ENCODE measurements at regions not wholly inside any gene's neighbourhood (a gene's known extent, or its start where the extent isn't known, plus 50 kb on each side); places are given as distances from the start of the nearest gene placed in this dataset.

DNA sequence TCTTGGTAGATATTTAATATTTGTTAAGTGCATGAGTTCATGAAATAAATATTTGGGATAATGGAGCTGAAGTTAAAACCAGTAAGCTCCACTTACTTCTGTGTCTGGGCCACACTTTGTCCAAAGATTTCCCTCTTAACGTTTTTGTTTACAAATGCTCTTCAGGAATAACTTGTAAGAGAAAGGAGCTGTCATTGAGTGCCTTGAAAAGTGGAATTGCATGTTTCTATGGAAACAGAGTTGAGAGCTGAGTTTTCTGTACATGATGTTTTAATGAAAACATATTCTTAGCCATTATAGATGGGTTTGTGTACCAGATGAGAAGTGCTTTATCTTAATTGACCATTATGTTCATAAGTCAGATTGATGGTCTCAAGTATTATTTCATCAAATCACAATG, 1045.4 kb upstream of the EEF2KMT start:
- no peaks in the 10 kb centered on the region for H3K4me1 ChIP-seq (ENCODE audit: control insufficient read depth in 1 of 2, insufficient read depth in 2 of 2, low read length in 2 of 2)
- H3K9ac ChIP-seq (ENCODE audit: low read depth in 1 of 2, low read length in 2 of 2) = no peak overlapping the region
- no peaks in the 10 kb centered on the region for H3K9me3 ChIP-seq (ENCODE audit: control insufficient read depth in 1 of 2, low read length in 2 of 2)
- no peaks in the 10 kb centered on the region for H3K27me3 ChIP-seq (ENCODE audit: control insufficient read depth in 1 of 2, insufficient read depth in 2 of 2, low read length in 2 of 2)
- H3K4me3 ChIP-seq (ENCODE audit: low read depth in 1 of 2, low read length in 2 of 2) = no peak overlapping the region
- H3K36me3 ChIP-seq (ENCODE audit: control insufficient read depth in 1 of 2, insufficient read depth in 2 of 2, low read length in 2 of 2) = no peaks in the 10 kb centered on the region
- no peak overlapping the region for H3K27ac ChIP-seq (ENCODE audit: low read depth, low read length)

DNA sequence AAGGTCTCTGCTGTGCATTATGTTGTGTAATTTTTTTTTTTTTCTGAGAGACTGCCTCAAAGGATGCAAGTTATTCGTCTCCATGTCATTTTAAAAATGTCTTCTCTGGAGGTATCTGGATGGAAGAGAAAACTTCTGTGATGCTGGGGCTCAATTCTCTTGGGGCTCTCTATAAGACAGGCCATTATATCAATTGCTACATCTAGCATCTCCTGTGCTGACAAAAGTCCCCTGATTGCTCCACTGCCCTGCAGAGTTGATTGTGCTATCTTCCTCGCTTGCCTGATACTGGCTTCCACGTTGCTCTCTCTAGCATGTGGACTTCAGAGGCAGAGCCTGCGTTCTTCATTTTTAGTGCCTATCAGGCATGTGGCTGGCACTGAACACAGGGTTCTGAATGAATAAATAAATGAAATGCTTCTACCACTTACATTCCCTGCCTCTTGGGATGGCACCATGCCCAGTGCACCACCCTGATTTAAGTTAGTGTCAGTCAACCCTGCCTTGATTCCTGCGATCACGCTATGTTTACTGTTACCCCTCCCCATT, 1035.5 kb upstream of the EEF2KMT start:
- H3K27me3 ChIP-seq (ENCODE audit: control insufficient read depth in 1 of 2, insufficient read depth in 2 of 2, low read length in 2 of 2) = no peaks in the 10 kb centered on the region
- H3K4me1 ChIP-seq (ENCODE audit: control insufficient read depth in 1 of 2, insufficient read depth in 2 of 2, low read length in 2 of 2) = no peaks in the 10 kb centered on the region
- H3K4me3 ChIP-seq (ENCODE audit: low read depth in 1 of 2, low read length in 2 of 2) = no peak overlapping the region
- no peaks in the 10 kb centered on the region for H3K36me3 ChIP-seq (ENCODE audit: control insufficient read depth in 1 of 2, insufficient read depth in 2 of 2, low read length in 2 of 2)
- no peaks in the 10 kb centered on the region for H3K9me3 ChIP-seq (ENCODE audit: control insufficient read depth in 1 of 2, low read length in 2 of 2)
- no peak overlapping the region for H3K27ac ChIP-seq (ENCODE audit: low read depth, low read length)
- H3K9ac ChIP-seq (ENCODE audit: low read depth in 1 of 2, low read length in 2 of 2) = no peak overlapping the region

DNA sequence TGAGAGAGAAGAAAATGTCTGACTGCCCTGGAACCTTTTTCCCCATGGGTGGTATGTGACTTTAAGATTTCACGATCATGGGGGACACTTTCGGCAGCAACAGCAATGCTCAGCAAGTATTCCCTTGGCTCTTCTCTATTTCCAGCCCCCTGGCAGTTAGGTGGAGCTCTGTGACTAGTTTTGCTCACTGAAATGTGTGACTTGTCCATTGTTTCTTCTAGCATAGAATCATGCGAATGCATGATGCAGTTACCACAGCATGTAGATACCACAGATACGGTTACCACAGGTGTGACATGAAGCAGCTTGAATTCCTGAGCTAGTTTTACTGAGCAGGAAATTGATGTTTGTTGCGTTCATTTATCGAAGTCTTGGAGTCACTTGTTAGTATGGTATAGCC, 1034.5 kb upstream of the EEF2KMT start:
- Histone ChIP-seq H3K36me3 (ENCODE audit: control insufficient read depth in 1 of 2, insufficient read depth in 2 of 2, low read length in 2 of 2) (no peaks in the 10 kb centered on the region), H3K9ac (ENCODE audit: low read depth in 1 of 2, low read length in 2 of 2) (no peak overlapping the region), H3K9me3 (ENCODE audit: control insufficient read depth in 1 of 2, low read length in 2 of 2) (no peaks in the 10 kb centered on the region)

DNA sequence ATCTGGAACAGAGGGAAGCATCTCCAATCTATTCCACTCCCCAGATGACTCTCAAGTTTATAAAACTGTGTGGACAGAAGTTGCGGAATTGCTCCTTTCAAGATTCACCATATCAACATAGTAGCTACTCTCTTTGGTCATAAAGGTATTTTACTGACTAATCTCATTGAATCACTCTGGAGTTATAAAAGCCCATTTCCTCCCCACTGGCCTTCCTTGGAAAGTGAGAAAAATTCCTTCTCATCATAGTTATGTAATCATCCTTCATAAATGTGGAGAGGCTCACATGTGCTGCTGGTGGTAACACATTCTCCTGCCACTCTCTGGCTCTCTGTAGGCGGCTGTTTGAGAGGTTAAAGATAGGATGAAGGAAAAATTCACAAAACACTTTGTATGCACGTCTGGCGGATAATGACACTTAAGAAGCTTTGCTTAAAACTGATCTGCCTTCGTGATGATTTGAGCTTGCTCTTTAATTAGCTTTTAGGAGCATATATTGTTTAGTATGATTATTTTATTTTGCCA, 1034.0 kb upstream of the EEF2KMT start:
- Histone ChIP-seq H3K9me3 (ENCODE audit: control insufficient read depth in 1 of 2, low read length in 2 of 2) (no peaks in the 10 kb centered on the region), H3K4me3 (ENCODE audit: low read depth in 1 of 2, low read length in 2 of 2) (no peak overlapping the region), H3K9ac (ENCODE audit: low read depth in 1 of 2, low read length in 2 of 2) (no peak overlapping the region), H3K27me3 (ENCODE audit: control insufficient read depth in 1 of 2, insufficient read depth in 2 of 2, low read length in 2 of 2) (no peaks in the 10 kb centered on the region), H3K27ac (ENCODE audit: low read depth, low read length) (no peak overlapping the region), H3K4me1 (ENCODE audit: control insufficient read depth in 1 of 2, insufficient read depth in 2 of 2, low read length in 2 of 2) (no peaks in the 10 kb centered on the region), H3K36me3 (ENCODE audit: control insufficient read depth in 1 of 2, insufficient read depth in 2 of 2, low read length in 2 of 2) (no peaks in the 10 kb centered on the region)

More for the DNA sequence above, 1034.5 kb upstream of the EEF2KMT start:
- Histone ChIP-seq H3K4me1 (ENCODE audit: control insufficient read depth in 1 of 2, insufficient read depth in 2 of 2, low read length in 2 of 2) (no peaks in the 10 kb centered on the region), H3K4me3 (ENCODE audit: low read depth in 1 of 2, low read length in 2 of 2) (no peak overlapping the region), H3K27me3 (ENCODE audit: control insufficient read depth in 1 of 2, insufficient read depth in 2 of 2, low read length in 2 of 2) (no peaks in the 10 kb centered on the region), H3K27ac (ENCODE audit: low read depth, low read length) (no peak overlapping the region)

DNA sequence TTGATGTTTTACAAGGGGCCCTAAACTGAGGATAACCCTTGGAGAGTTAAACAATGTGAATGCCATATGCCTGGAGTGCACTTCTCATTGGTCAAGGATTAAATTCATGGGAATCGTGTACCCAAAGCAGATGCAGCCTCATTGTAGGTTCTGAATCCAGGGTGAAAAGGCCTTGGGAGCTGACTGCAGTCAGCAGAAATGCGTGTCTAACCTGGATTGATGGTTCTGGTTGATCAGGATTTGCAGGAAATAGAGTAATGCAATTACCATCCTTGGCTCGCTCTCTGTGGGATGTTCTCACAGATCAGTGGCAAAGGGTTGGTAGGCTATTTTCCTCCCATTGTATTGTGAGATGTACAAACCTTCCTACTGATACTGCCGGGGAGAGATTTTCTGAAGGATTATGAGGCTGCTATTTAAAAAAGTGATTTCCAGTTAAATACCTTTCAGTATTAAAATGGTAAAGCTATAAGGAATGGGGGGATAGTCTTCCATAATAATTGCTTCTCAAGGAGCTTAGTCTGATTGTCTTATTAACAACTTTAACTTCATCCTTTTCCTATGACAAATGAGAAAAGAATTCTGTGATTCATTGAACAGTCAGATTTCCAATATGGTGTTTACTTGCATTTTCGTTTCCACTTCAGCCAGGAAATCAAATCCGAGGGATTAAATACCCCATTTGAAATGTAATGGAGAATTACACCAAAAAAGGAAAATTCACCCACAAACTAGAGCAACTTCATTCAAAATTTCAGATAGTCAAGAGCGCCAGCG, 1028.1 kb upstream of the EEF2KMT start:
- Histone ChIP-seq H3K27ac (ENCODE audit: low read depth, low read length) (no peak overlapping the region), H3K9ac (ENCODE audit: low read depth in 1 of 2, low read length in 2 of 2) (no peak overlapping the region), H3K9me3 (ENCODE audit: control insufficient read depth in 1 of 2, low read length in 2 of 2) (no peaks in the 10 kb centered on the region), H3K4me3 (ENCODE audit: low read depth in 1 of 2, low read length in 2 of 2) (no peak overlapping the region), H3K36me3 (ENCODE audit: control insufficient read depth in 1 of 2, insufficient read depth in 2 of 2, low read length in 2 of 2) (no peaks in the 10 kb centered on the region), H3K27me3 (ENCODE audit: control insufficient read depth in 1 of 2, insufficient read depth in 2 of 2, low read length in 2 of 2) (no peaks in the 10 kb centered on the region), H3K4me1 (ENCODE audit: control insufficient read depth in 1 of 2, insufficient read depth in 2 of 2, low read length in 2 of 2) (no peaks in the 10 kb centered on the region)

DNA sequence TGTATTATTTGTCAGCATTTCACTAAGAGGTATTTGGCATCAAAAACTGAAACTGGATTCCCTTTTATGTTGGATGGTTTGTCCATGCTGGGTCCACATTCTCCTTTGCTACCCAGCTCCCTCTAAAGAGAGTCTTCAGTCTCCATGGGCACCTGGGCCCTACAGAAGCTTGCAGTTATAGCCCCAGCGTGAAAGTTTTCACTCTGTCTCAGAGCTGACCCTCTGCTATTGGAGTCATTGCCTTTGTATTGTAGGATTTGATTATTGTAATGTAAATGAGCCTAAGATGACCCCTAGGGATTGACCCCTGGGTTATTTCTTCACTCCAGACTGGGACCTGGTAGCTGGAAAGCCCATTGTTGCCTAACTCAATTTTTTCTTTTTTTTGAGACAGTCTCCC, 1026.5 kb upstream of the EEF2KMT start:
- Histone ChIP-seq H3K9me3 (ENCODE audit: control insufficient read depth in 1 of 2, low read length in 2 of 2) (no peaks in the 10 kb centered on the region), H3K4me1 (ENCODE audit: control insufficient read depth in 1 of 2, insufficient read depth in 2 of 2, low read length in 2 of 2) (no peaks in the 10 kb centered on the region), H3K36me3 (ENCODE audit: control insufficient read depth in 1 of 2, insufficient read depth in 2 of 2, low read length in 2 of 2) (no peaks in the 10 kb centered on the region), H3K4me3 (ENCODE audit: low read depth in 1 of 2, low read length in 2 of 2) (no peak overlapping the region), H3K9ac (ENCODE audit: low read depth in 1 of 2, low read length in 2 of 2) (no peak overlapping the region), H3K27me3 (ENCODE audit: control insufficient read depth in 1 of 2, insufficient read depth in 2 of 2, low read length in 2 of 2) (no peaks in the 10 kb centered on the region), H3K27ac (ENCODE audit: low read depth, low read length) (no peak overlapping the region)

DNA sequence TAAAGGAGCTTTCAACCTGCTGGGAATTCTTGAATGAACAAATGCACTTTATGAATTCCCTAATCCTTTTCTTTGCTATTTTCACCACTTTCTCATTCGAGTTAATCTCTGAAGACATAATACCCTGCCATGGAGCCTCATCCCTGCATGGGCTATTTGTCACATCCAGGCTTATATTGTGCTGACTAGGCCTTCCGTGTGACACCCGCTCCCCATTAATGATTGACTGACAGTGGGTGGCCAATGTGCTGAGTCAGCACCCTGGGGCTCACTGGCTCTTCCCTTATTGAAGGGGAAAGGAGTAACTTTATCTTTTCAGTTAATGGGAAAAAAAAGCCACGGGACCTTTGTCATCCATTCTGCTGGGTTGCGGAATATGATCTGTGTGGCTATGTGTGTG, 1024.8 kb upstream of the EEF2KMT start:
- no peaks in the 10 kb centered on the region for H3K36me3 ChIP-seq (ENCODE audit: control insufficient read depth in 1 of 2, insufficient read depth in 2 of 2, low read length in 2 of 2)
- no peaks in the 10 kb centered on the region for H3K27me3 ChIP-seq (ENCODE audit: control insufficient read depth in 1 of 2, insufficient read depth in 2 of 2, low read length in 2 of 2)
- H3K4me1 ChIP-seq (ENCODE audit: control insufficient read depth in 1 of 2, insufficient read depth in 2 of 2, low read length in 2 of 2) = no peaks in the 10 kb centered on the region
- no peak overlapping the region for H3K9ac ChIP-seq (ENCODE audit: low read depth in 1 of 2, low read length in 2 of 2)
- no peak overlapping the region for H3K4me3 ChIP-seq (ENCODE audit: low read depth in 1 of 2, low read length in 2 of 2)
- H3K27ac ChIP-seq (ENCODE audit: low read depth, low read length) = no peak overlapping the region
- H3K9me3 ChIP-seq (ENCODE audit: control insufficient read depth in 1 of 2, low read length in 2 of 2) = no peaks in the 10 kb centered on the region

DNA sequence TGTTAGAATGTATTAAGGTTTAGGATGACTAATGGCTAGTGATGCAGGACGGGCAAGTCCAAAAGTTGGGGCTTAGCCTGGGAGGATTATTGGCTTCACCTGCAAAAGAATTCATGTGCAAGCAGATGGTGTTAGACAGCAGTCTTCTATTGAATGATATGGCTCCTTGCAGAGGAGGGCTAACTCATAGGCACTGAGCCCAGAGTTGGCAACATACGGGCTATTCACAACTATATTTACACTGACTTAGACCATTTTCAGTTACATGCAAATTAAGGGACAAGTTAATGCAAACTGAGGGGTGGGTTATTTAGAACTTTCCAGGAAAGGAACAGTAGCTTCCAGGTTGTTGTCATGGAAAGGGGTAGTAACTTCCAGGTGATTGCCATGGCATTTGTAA, 1017.1 kb upstream of the EEF2KMT start:
- Histone ChIP-seq H3K4me3 (ENCODE audit: low read depth in 1 of 2, low read length in 2 of 2) (no peak overlapping the region), H3K36me3 (ENCODE audit: control insufficient read depth in 1 of 2, insufficient read depth in 2 of 2, low read length in 2 of 2) (no peaks in the 10 kb centered on the region), H3K9ac (ENCODE audit: low read depth in 1 of 2, low read length in 2 of 2) (no peak overlapping the region), H3K9me3 (ENCODE audit: control insufficient read depth in 1 of 2, low read length in 2 of 2) (no peaks in the 10 kb centered on the region), H3K27me3 (ENCODE audit: control insufficient read depth in 1 of 2, insufficient read depth in 2 of 2, low read length in 2 of 2) (no peaks in the 10 kb centered on the region), H3K4me1 (ENCODE audit: control insufficient read depth in 1 of 2, insufficient read depth in 2 of 2, low read length in 2 of 2) (no peaks in the 10 kb centered on the region), H3K27ac (ENCODE audit: low read depth, low read length) (no peak overlapping the region)

DNA sequence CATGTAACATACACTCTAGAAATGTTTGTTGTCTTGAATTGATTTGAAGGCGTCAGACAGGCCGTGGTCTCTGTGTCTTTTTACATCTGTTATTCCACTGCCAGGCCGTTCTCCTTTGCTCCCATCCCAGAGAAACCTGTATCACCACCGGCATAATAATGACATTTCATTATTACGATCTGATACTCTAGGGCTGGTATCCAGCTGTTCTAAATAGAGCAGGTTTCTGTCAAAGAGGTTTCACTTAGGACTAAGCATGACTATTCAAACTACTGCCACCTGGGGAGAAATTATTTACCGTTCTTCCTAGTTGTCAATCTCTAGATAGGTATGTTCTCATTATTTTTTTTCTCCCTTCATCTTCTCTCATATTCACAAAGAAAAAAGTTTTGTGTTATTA, 1016.2 kb upstream of the EEF2KMT start:
- Histone ChIP-seq H3K9ac (ENCODE audit: low read depth in 1 of 2, low read length in 2 of 2) (no peak overlapping the region), H3K36me3 (ENCODE audit: control insufficient read depth in 1 of 2, insufficient read depth in 2 of 2, low read length in 2 of 2) (no peaks in the 10 kb centered on the region), H3K27me3 (ENCODE audit: control insufficient read depth in 1 of 2, insufficient read depth in 2 of 2, low read length in 2 of 2) (no peaks in the 10 kb centered on the region), H3K27ac (ENCODE audit: low read depth, low read length) (no peak overlapping the region), H3K4me1 (ENCODE audit: control insufficient read depth in 1 of 2, insufficient read depth in 2 of 2, low read length in 2 of 2) (no peaks in the 10 kb centered on the region), H3K9me3 (ENCODE audit: control insufficient read depth in 1 of 2, low read length in 2 of 2) (no peaks in the 10 kb centered on the region), H3K4me3 (ENCODE audit: low read depth in 1 of 2, low read length in 2 of 2) (no peak overlapping the region)

DNA sequence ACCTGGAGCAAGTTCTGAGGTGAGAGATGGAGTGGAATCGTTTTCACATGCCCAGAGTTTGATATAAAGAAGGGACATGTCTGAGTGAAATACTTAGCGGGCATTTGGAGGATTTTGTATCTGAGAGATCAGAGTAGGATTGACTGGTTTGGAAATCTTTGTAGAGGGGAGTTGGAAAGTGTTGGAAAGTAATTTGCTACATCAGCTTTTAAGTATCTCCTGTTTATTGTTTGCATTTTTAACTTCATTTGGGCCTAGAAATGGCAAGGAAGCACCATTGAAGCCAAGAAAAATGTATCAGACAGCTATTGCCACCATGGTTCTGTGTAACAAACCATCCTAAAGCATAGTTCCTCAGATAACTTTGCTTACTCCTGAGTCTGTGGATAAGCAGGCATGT, 1015.1 kb upstream of the EEF2KMT start:
- no peaks in the 10 kb centered on the region for H3K27me3 ChIP-seq (ENCODE audit: control insufficient read depth in 1 of 2, insufficient read depth in 2 of 2, low read length in 2 of 2)
- H3K4me1 ChIP-seq (ENCODE audit: control insufficient read depth in 1 of 2, insufficient read depth in 2 of 2, low read length in 2 of 2) = no peaks in the 10 kb centered on the region
- no peaks in the 10 kb centered on the region for H3K9me3 ChIP-seq (ENCODE audit: control insufficient read depth in 1 of 2, low read length in 2 of 2)
- no peak overlapping the region for H3K4me3 ChIP-seq (ENCODE audit: low read depth in 1 of 2, low read length in 2 of 2)
- H3K9ac ChIP-seq (ENCODE audit: low read depth in 1 of 2, low read length in 2 of 2) = no peak overlapping the region
- no peaks in the 10 kb centered on the region for H3K36me3 ChIP-seq (ENCODE audit: control insufficient read depth in 1 of 2, insufficient read depth in 2 of 2, low read length in 2 of 2)
- H3K27ac ChIP-seq (ENCODE audit: low read depth, low read length) = no peak overlapping the region
